ENCODE measurements at regions not wholly inside any gene's neighbourhood (a gene's known extent, or its start where the extent isn't known, plus 50 kb on each side); places are given as distances from the start of the nearest gene placed in this dataset.

- DNase-seq (ENCODE audit: low read depth, low spot score): no peak
Measured at GRCh38 chrY:15648198-15648597, 1123.9 kb downstream of the NLGN4Y start.

DNA sequence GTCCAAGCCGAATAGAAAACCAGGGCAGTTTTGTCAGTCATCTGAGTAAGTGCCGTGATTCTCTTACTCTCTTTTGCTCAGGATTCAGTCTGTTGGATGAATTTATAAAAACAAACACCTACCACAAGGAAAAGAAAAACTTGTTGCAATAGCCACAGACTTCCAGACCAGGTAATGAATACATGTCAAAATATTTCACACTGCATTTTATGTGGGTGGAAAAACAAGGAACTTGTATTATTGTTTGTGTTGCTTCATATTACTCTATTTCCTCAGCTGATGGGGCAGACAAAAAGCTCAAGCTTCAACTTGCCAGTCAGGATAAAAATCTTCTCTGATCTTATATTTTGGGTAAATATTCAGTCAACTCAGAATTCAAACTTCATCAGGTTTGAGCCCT is 1125.7 kb downstream of the NLGN4Y start:
- no peak for DNase-seq (ENCODE audit: low read depth, low spot score)

DNA sequence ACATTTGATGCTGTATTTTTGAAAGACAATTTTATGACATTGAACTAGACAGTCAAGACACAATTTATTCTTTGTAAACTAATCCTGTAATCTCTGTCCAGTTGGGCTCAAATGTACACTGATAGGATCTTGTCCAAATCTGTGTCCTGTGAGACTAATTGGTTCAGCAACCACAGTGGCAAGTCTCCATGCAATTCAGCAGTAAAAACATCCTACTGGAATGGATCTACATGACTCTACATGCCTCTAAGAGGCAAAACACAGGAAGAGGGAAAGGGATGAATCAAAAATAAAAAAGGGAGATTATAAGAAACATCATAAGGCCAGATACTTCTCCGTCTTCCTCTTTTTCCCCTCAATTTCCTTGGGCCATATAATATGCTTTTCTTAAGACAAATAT is 1164.2 kb downstream of the NLGN4Y start:
- no peak for DNase-seq (ENCODE audit: low read depth, low spot score)

- DNase-seq (ENCODE audit: low read depth, low spot score): no peak
Measured at GRCh38 chrY:15689994-15690393, 1165.7 kb downstream of the NLGN4Y start.

- no peak for DNase-seq (ENCODE audit: low read depth, low spot score)
Measured at GRCh38 chrY:15702131-15702530, 1177.8 kb downstream of the NLGN4Y start.

GRCh38 chrY:15704906-15705305 is 1180.6 kb downstream of the NLGN4Y start:
- DNase-seq (ENCODE audit: low read depth, low spot score): no peak

GRCh38 chrY:15749533-15750433 is 1225.5 kb downstream of the NLGN4Y start:
- no peak for DNase-seq (ENCODE audit: low read depth, low spot score)

DNA sequence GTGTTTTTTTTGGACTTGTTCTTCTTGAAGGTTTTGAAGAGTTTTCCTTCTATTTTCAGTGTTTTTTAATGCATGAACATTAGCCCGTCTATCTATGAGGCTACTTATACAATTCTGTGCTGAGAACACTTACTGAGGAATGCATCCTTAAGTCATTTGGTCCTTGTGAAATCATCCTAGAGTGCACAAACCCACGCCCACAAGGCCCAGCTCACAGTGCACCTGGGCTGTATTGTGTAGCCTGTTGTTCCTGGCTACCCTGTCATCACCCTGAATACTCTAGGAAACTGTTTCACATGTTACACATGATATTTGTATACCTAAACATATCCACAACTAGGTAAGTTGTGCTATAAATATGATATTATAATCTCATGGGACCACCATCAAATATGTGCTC is 1226.7 kb downstream of the NLGN4Y start:
- DNase-seq (ENCODE audit: low read depth, low spot score): no peak

DNA sequence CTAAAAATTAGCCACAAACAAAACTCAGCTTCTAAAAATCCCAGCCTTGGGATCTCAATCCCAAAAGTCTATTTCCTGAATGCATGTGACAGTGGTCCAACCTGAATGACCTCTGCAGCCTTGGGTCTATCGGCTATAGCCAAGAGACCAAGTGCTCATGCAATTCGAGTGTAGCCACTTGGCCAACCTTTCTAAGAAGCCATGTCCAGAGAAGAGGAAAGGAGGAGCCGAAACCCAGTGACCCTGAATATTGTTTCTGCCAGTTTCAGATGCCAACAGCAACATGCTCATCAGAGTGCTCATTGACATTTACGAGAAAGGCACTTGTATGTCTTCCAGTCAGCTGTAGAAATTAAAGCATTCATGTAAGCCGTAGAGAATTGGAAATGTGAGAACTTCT is 1231.9 kb downstream of the NLGN4Y start:
- no peak for DNase-seq (ENCODE audit: low read depth, low spot score)

- no peak for DNase-seq (ENCODE audit: low read depth, low spot score)
Measured at GRCh38 chrY:15773579-15773978, 1249.2 kb downstream of the NLGN4Y start.

GRCh38 chrY:15775880-15776279 is 1251.6 kb downstream of the NLGN4Y start:
- no peak for DNase-seq (ENCODE audit: low read depth, low spot score)

- no peak for DNase-seq (ENCODE audit: low read depth, low spot score)
Measured at GRCh38 chrY:15779891-15780290, 1255.6 kb downstream of the NLGN4Y start.

GRCh38 chrY:15800021-15800420 is 1275.7 kb downstream of the NLGN4Y start:
- no peak for DNase-seq (ENCODE audit: low read depth, low spot score)

DNA sequence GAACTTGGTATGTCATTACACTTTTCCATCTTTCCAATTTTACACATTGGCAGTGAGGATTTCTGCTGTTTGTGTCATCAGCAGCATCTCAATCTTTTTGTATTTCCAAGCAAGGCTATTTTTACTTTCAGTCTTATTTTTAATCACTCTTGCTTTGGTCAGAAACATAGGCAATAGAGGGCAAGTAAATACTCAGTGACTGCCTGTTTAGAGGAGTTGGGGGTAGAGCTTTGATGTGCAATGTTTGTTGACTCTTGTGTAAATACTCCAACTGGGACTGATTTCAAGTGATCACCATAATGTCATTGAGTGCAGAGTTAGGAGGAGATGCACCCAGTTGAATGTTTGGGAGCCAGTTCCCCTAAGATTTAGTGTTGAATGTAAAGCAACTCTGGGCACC is 1281.7 kb downstream of the NLGN4Y start:
- DNase-seq (ENCODE audit: low read depth, low spot score): no peak

DNA sequence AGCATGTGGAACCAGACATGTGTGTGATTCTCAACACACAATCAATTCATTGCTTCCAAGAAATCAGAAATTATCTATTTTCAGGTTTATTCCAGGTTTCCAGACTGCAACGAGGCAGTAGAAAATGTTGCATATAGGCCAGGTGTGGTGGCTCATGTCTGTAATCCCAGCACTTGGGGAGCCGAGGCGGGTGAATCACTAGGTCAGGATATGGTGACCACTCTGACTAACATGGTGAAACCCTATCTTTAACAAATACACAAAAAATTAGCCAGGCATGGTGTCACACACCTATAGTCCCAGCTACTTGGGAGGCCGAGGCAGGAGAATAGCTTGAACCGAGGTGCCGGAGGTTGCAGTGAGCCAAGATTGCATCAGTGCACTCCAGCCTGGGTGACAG is 1289.9 kb downstream of the NLGN4Y start:
- no peak for DNase-seq (ENCODE audit: low read depth, low spot score)

Data from brain pericyte (primary cell).